ENCODE measurements at regions not wholly inside any gene's neighbourhood (a gene's known extent, or its start where the extent isn't known, plus 50 kb on each side); places are given as distances from the start of the nearest gene placed in this dataset.

GRCh38 chr5:2432076-2432920, 319.2 kb downstream of the IRX2 start:
- no peak for DNase-seq

GRCh38 chr5:2430606-2431005, 320.9 kb downstream of the IRX2 start:
- no peak for DNase-seq

- no peak for DNase-seq
Measured at GRCh38 chr5:2427983-2428382, 323.5 kb downstream of the IRX2 start.

- DNase-seq = no peak
Measured at GRCh38 chr5:2423634-2424033, 327.8 kb downstream of the IRX2 start.

- no peak for DNase-seq
Measured at GRCh38 chr5:2417301-2417700, 334.2 kb downstream of the IRX2 start.

- DNase-seq = no peak
Measured at GRCh38 chr5:2415678-2416077, 335.8 kb downstream of the IRX2 start.

- DNase-seq = no peak
Measured at GRCh38 chr5:2410451-2410850, 341.0 kb downstream of the IRX2 start.

- no peak for DNase-seq
Measured at GRCh38 chr5:2403296-2403695, 348.2 kb downstream of the IRX2 start.

- DNase-seq = no peak
Measured at GRCh38 chr5:2399804-2400203, 351.7 kb downstream of the IRX2 start.

- DNase-seq = no peak
Measured at GRCh38 chr5:2399096-2399495, 352.4 kb downstream of the IRX2 start.

- DNase-seq = no peak
Measured at GRCh38 chr5:2393556-2393955, 357.9 kb downstream of the IRX2 start.

- DNase-seq = no peak
Measured at GRCh38 chr5:2391566-2391965, 359.9 kb downstream of the IRX2 start.

GRCh38 chr5:2391021-2391420, 360.5 kb downstream of the IRX2 start:
- no peak for DNase-seq

- DNase-seq = no peak
Measured at GRCh38 chr5:2388571-2388970, 362.9 kb downstream of the IRX2 start.

GRCh38 chr5:2387634-2388325, 363.7 kb downstream of the IRX2 start:
- DNase-seq = no peak

GRCh38 chr5:2387250-2387633, 364.2 kb downstream of the IRX2 start:
- DNase-seq = no peak

- no peak for DNase-seq
Measured at GRCh38 chr5:2385818-2386217, 365.7 kb downstream of the IRX2 start.

- DNase-seq = no peak
Measured at GRCh38 chr5:2383698-2384065, 367.8 kb downstream of the IRX2 start.

- no peak for DNase-seq
Measured at GRCh38 chr5:2382776-2383697, 368.4 kb downstream of the IRX2 start.

- no peak for DNase-seq
Measured at GRCh38 chr5:2381861-2382260, 369.6 kb downstream of the IRX2 start.

GRCh38 chr5:2381070-2381469, 370.4 kb downstream of the IRX2 start:
- DNase-seq = no peak

GRCh38 chr5:2378976-2379375, 372.5 kb downstream of the IRX2 start:
- DNase-seq = no peak

GRCh38 chr5:2378108-2378507, 373.4 kb downstream of the IRX2 start:
- DNase-seq = no peak
